GM23338 (cell line): ENCODE measurements at regions not wholly inside any gene's neighbourhood (a gene's known extent, or its start where the extent isn't known, plus 50 kb on each side); places are given as distances from the start of the nearest gene placed in this dataset.
A peak's percentile ranks its signal among the peaks of the same experiment; 100 is the strongest.

ENCODE experiments used
- ATAC-seq: fragments of 200-7000 bp; cut with Tn5 transposase; 3 replicates; pipeline ENCODE4 v1.9.1; 2020
- DNase-seq: peaks from one replicate; pipeline ENCODE4 v3.0.0-alpha.2; 2015; ENCODE audit warnings: low spot score
- H2AFZ ChIP-seq: fragments of 200-600 bp; sonication (generic); 2 replicates; pipeline ENCODE4 v1.8.0; 2016; ENCODE audit warnings: antibody characterized with exemption, mild to moderate bottlenecking, moderate library complexity
- H3F3A ChIP-seq: fragments of 200-600 bp; sonication (generic); replicated peaks from 2 replicates; pipeline ENCODE4 v1.8.0; 2017; ENCODE audit warnings: antibody characterized with exemption, mixed run types, low read depth
- H3K27ac ChIP-seq: fragments of 200-600 bp; sonication (generic); 2 replicates; pipeline ENCODE4 v1.6.1; 2016; ENCODE audit warnings: low read depth
- H3K27me3 ChIP-seq: fragments of 200-600 bp; sonication (generic); 2 replicates; pipeline ENCODE4 v1.8.0; 2016; ENCODE audit warnings: mild to moderate bottlenecking, mixed run types, moderate library complexity; ENCODE audit not compliant: insufficient read depth
- H3K36me3 ChIP-seq: fragments of 200-600 bp; sonication (generic); 2 replicates; pipeline ENCODE4 v1.8.0; 2016; ENCODE audit warnings: mild to moderate bottlenecking; ENCODE audit not compliant: insufficient read depth
- H3K4me1 ChIP-seq: fragments of 200-600 bp; sonication (generic); 2 replicates; pipeline ENCODE4 v1.8.0; 2016; ENCODE audit warnings: mild to moderate bottlenecking, moderate library complexity; ENCODE audit not compliant: insufficient read depth
- H3K4me2 ChIP-seq: fragments of 200-600 bp; sonication (generic); 2 replicates; pipeline ENCODE4 v1.7.1; 2017; ENCODE audit warnings: mixed run types
- H3K4me3 ChIP-seq: fragments of 200-600 bp; sonication (generic); 2 replicates; pipeline ENCODE4 v1.6.1; 2016; ENCODE audit warnings: mixed run types
- H3K79me2 ChIP-seq: fragments of 200-600 bp; sonication (generic); replicated peaks from 2 replicates; pipeline ENCODE4 v1.8.0; 2017; ENCODE audit warnings: mild to moderate bottlenecking; ENCODE audit not compliant: insufficient read depth
- H3K9me2 ChIP-seq: fragments of 200-600 bp; sonication (generic); 2 replicates; pipeline ENCODE4 v1.8.0; 2017; ENCODE audit not compliant: insufficient read depth
- H4K20me1 ChIP-seq: fragments of 200-600 bp; sonication (generic); replicated peaks from 2 replicates; pipeline ENCODE4 v1.8.0; 2017; ENCODE audit warnings: mild to moderate bottlenecking; ENCODE audit not compliant: insufficient read depth
- H3K27ac Mint-ChIP-seq: 2 replicates; pipeline ENCODE4 v1.8.0; 2020; ENCODE audit warnings: inconsistent platforms, mild to moderate bottlenecking, moderate library complexity, mixed read lengths
- H3K27me3 Mint-ChIP-seq: 3 replicates; pipeline ENCODE4 v1.8.0; 2022; ENCODE audit warnings: low read depth, mild to moderate bottlenecking, moderate library complexity, mixed read lengths, inconsistent platforms; ENCODE audit not compliant: insufficient read depth, poor library complexity
- H3K36me3 Mint-ChIP-seq: 3 replicates; pipeline ENCODE4 v1.8.0; 2021; ENCODE audit warnings: low read depth, mild to moderate bottlenecking, inconsistent platforms, moderate library complexity, mixed read lengths
- H3K4me1 Mint-ChIP-seq: 3 replicates; pipeline ENCODE4 v1.8.0; 2020; ENCODE audit warnings: mild to moderate bottlenecking, inconsistent platforms, mixed read lengths
- H3K4me3 Mint-ChIP-seq: 3 replicates; pipeline ENCODE4 v1.8.0; 2021; ENCODE audit warnings: moderate library complexity, mild to moderate bottlenecking, inconsistent platforms, mixed read lengths
- H3K9me3 Mint-ChIP-seq: 3 replicates; pipeline ENCODE4 v1.8.0; 2020; ENCODE audit warnings: moderate library complexity, mild to moderate bottlenecking, inconsistent platforms, mixed read lengths
- CREB1 ChIP-seq: fragments of 250-450 bp; sonication (Bioruptor Pico); IDR thresholded peaks from 2 replicates; pipeline ENCODE4 v1.5.0; 2020; ENCODE audit warnings: low read depth, mild to moderate bottlenecking, moderate library complexity
- CTCF ChIP-seq, 2 experiments: fragments of 200-600 bp in 1 of 2; sonication (generic) in 1 of 2; conservative IDR thresholded peaks; 2 replicates each; pipeline versions ENCODE4 v1.5.1 to v1.6.1; 2016 to 2017; ENCODE audit warnings: antibody characterized with exemption in 2 of 2, low read depth in 2 of 2, mild to moderate bottlenecking in 2 of 2, moderate library complexity in 1 of 2
- ETS1 ChIP-seq: IDR thresholded peaks from 2 replicates; pipeline ENCODE4 v1.6.1; 2016; ENCODE audit warnings: antibody characterized with exemption
- EZH2 ChIP-seq: fragments of 200-600 bp; sonication (generic); IDR thresholded peaks from one replicate; pipeline ENCODE4 v1.8.0; 2017; ENCODE audit warnings: antibody characterized with exemption, mild to moderate bottlenecking, low read depth; ENCODE audit not compliant: unreplicated experiment
- EZH2phosphoT487 ChIP-seq: fragments of 200-600 bp; sonication (generic); IDR thresholded peaks from one replicate; pipeline ENCODE4 v1.8.1; 2018; ENCODE audit warnings: antibody characterized with exemption; ENCODE audit not compliant: unreplicated experiment
- JUNB ChIP-seq: IDR thresholded peaks from one replicate; pipeline ENCODE4 v1.6.1; 2016; ENCODE audit warnings: antibody characterized with exemption; ENCODE audit not compliant: unreplicated experiment
- NANOG ChIP-seq: IDR thresholded peaks from 2 replicates; pipeline ENCODE4 v1.6.1; 2016; ENCODE audit warnings: antibody characterized with exemption, borderline replicate concordance
- POLR2AphosphoS5 ChIP-seq: IDR thresholded peaks from 2 replicates; pipeline ENCODE4 v1.6.1; 2016; ENCODE audit warnings: antibody characterized with exemption, low read depth
- STAT1 ChIP-seq: IDR thresholded peaks from one replicate; pipeline ENCODE4 v1.6.1; 2016; ENCODE audit warnings: antibody characterized with exemption; ENCODE audit not compliant: unreplicated experiment
- ZNF114 ChIP-seq: fragments of 250-450 bp; sonication (Bioruptor Pico); IDR thresholded peaks from 2 replicates; pipeline ENCODE4 v1.5.0; 2020; ENCODE audit warnings: mild to moderate bottlenecking, moderate library complexity
- ZNF331 ChIP-seq: fragments of 250-450 bp; sonication (Bioruptor Pico); IDR thresholded peaks from 2 replicates; pipeline ENCODE4 v1.5.0; 2020; ENCODE audit warnings: low read depth, mild to moderate bottlenecking, moderate library complexity
- TF ChIP-seq, protein P1 (sequence below): IDR thresholded peaks from one replicate; pipeline ENCODE4 v1.6.1; 2018; ENCODE audit warnings: antibody characterized with exemption; ENCODE audit not compliant: unreplicated experiment
- TF ChIP-seq, protein P2 (sequence below): fragments of 250-450 bp; sonication (Bioruptor Pico); IDR thresholded peaks from 2 replicates; pipeline ENCODE4 v1.5.0; 2020; ENCODE audit warnings: mild to moderate bottlenecking, moderate library complexity

DNA sequence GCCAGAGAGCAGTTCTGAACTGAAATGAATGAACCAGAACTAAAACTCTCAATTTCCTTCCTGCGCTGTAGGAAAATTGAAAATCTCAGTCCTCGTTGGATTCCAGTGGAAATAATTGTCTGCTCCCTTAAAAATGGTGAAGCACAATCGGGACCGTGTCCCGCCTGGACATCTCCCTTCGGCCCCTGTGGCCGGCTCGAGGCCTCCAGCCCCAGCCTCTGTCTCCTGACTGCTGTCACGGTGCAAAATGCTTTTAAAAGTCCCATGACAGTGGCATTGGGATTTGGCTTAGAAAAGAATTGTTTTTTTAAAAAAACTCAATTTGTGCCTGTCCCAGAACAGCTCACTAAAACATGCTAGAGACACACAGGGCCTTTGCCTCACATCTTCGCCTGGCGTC, 142.5 kb downstream of the ZNF664 start:
- no peak for ATAC-seq

More for the DNA sequence above, 142.5 kb downstream of the ZNF664 start:
- no peaks in the 10 kb centered on the region for H4K20me1 ChIP-seq
- no peaks in the 10 kb centered on the region for H3K36me3 ChIP-seq
- TF ChIP-seq ETS1 (no peak), JUNB (no peak), ZNF331 (CRISPR knock-in tag) (no peak), POLR2AphosphoS5 (no peak), CREB1 (no peak), STAT1 (no peak), CTCF (conservative IDR thresholded peaks at IDR 0.05; ENCODE audit: low read depth in 2 of 2) (no peak), NANOG (no peak), EZH2 (no peak), EZH2phosphoT487 (no peak), ZNF114 (CRISPR knock-in tag) (no peak)
- TF ChIP-seq, protein P1, sequence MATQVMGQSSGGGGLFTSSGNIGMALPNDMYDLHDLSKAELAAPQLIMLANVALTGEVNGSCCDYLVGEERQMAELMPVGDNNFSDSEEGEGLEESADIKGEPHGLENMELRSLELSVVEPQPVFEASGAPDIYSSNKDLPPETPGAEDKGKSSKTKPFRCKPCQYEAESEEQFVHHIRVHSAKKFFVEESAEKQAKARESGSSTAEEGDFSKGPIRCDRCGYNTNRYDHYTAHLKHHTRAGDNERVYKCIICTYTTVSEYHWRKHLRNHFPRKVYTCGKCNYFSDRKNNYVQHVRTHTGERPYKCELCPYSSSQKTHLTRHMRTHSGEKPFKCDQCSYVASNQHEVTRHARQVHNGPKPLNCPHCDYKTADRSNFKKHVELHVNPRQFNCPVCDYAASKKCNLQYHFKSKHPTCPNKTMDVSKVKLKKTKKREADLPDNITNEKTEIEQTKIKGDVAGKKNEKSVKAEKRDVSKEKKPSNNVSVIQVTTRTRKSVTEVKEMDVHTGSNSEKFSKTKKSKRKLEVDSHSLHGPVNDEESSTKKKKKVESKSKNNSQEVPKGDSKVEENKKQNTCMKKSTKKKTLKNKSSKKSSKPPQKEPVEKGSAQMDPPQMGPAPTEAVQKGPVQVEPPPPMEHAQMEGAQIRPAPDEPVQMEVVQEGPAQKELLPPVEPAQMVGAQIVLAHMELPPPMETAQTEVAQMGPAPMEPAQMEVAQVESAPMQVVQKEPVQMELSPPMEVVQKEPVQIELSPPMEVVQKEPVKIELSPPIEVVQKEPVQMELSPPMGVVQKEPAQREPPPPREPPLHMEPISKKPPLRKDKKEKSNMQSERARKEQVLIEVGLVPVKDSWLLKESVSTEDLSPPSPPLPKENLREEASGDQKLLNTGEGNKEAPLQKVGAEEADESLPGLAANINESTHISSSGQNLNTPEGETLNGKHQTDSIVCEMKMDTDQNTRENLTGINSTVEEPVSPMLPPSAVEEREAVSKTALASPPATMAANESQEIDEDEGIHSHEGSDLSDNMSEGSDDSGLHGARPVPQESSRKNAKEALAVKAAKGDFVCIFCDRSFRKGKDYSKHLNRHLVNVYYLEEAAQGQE: no peak
- TF ChIP-seq, protein P2, sequence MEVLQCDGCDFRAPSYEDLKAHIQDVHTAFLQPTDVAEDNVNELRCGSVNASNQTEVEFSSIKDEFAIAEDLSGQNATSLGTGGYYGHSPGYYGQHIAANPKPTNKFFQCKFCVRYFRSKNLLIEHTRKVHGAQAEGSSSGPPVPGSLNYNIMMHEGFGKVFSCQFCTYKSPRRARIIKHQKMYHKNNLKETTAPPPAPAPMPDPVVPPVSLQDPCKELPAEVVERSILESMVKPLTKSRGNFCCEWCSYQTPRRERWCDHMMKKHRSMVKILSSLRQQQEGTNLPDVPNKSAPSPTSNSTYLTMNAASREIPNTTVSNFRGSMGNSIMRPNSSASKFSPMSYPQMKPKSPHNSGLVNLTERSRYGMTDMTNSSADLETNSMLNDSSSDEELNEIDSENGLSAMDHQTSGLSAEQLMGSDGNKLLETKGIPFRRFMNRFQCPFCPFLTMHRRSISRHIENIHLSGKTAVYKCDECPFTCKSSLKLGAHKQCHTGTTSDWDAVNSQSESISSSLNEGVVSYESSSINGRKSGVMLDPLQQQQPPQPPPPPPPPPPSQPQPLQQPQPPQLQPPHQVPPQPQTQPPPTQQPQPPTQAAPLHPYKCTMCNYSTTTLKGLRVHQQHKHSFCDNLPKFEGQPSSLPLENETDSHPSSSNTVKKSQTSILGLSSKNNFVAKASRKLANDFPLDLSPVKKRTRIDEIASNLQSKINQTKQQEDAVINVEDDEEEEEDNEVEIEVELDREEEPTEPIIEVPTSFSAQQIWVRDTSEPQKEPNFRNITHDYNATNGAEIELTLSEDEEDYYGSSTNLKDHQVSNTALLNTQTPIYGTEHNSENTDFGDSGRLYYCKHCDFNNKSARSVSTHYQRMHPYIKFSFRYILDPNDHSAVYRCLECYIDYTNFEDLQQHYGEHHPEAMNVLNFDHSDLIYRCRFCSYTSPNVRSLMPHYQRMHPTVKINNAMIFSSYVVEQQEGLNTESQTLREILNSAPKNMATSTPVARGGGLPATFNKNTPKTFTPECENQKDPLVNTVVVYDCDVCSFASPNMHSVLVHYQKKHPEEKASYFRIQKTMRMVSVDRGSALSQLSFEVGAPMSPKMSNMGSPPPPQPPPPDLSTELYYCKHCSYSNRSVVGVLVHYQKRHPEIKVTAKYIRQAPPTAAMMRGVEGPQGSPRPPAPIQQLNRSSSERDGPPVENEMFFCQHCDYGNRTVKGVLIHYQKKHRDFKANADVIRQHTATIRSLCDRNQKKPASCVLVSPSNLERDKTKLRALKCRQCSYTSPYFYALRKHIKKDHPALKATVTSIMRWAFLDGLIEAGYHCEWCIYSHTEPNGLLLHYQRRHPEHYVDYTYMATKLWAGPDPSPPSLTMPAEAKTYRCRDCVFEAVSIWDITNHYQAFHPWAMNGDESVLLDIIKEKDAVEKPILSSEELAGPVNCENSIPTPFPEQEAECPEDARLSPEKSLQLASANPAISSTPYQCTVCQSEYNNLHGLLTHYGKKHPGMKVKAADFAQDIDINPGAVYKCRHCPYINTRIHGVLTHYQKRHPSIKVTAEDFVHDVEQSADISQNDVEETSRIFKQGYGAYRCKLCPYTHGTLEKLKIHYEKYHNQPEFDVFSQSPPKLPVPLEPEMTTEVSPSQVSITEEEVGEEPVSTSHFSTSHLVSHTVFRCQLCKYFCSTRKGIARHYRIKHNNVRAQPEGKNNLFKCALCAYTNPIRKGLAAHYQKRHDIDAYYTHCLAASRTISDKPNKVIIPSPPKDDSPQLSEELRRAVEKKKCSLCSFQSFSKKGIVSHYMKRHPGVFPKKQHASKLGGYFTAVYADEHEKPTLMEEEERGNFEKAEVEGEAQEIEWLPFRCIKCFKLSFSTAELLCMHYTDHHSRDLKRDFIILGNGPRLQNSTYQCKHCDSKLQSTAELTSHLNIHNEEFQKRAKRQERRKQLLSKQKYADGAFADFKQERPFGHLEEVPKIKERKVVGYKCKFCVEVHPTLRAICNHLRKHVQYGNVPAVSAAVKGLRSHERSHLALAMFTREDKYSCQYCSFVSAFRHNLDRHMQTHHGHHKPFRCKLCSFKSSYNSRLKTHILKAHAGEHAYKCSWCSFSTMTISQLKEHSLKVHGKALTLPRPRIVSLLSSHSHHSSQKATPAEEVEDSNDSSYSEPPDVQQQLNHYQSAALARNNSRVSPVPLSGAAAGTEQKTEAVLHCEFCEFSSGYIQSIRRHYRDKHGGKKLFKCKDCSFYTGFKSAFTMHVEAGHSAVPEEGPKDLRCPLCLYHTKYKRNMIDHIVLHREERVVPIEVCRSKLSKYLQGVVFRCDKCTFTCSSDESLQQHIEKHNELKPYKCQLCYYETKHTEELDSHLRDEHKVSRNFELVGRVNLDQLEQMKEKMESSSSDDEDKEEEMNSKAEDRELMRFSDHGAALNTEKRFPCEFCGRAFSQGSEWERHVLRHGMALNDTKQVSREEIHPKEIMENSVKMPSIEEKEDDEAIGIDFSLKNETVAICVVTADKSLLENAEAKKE: no peak
- peak overlapping the region; percentile 96 for H3K27ac ChIP-seq
- peaks cover 28% of the 10 kb centered on the region for H3K4me1 Mint-ChIP-seq
- no peaks in the 10 kb centered on the region for H3K27me3 ChIP-seq
- peaks cover 17% of the 10 kb centered on the region for H3K9me3 Mint-ChIP-seq
- 0 out of 2 replicates have a peak, but pooled peaks cover 9% of the 10 kb centered on the region for H3F3A ChIP-seq
- peaks cover 9% of the 10 kb centered on the region for H3K27me3 Mint-ChIP-seq
- H3K4me1 ChIP-seq: peaks cover 28% of the 10 kb centered on the region
- H3K27ac Mint-ChIP-seq: no peak overlapping the region
- no peak for DNase-seq
- no peak overlapping the region for H3K4me3 ChIP-seq
- no peak overlapping the region for H3K4me3 Mint-ChIP-seq
- no peaks in the 10 kb centered on the region for H3K9me2 ChIP-seq
- no peaks in the 10 kb centered on the region for H3K79me2 ChIP-seq
- peak overlapping the region; percentile 67 for H3K4me2 ChIP-seq
- peaks cover 9% of the 10 kb centered on the region; the same call in 1 of the 3 replicates for H3K36me3 Mint-ChIP-seq
- peak overlapping the region; percentile 83 for H2AFZ ChIP-seq
